Endothelial cell (in vitro differentiated cells): ENCODE measurements at regions not wholly inside any gene's neighbourhood (a gene's known extent, or its start where the extent isn't known, plus 50 kb on each side); places are given as distances from the start of the nearest gene placed in this dataset.
"Not testable (repeated sequence)": the region's sequence is repeated elsewhere in the genome, so short reads cannot be mapped to it uniquely, and the experiment has no call there.

Source experiments
- DNase-seq: peaks from one replicate; pipeline ENCODE4 v3.0.0; 2021; ENCODE audit warnings: low spot score
- H3K27ac Mint-ChIP-seq: one replicate; pipeline ENCODE4 v1.8.0; 2021; ENCODE audit warnings: mixed read lengths, inconsistent platforms; ENCODE audit not compliant: unreplicated experiment
- H3K27me3 Mint-ChIP-seq: one replicate; pipeline ENCODE4 v1.8.0; 2021; ENCODE audit warnings: mild to moderate bottlenecking, moderate library complexity, mixed read lengths, inconsistent platforms; ENCODE audit not compliant: unreplicated experiment
- H3K36me3 Mint-ChIP-seq: one replicate; pipeline ENCODE4 v1.8.0; 2021; ENCODE audit warnings: mild to moderate bottlenecking, low read depth, mixed read lengths, inconsistent platforms; ENCODE audit not compliant: unreplicated experiment
- H3K4me1 Mint-ChIP-seq: one replicate; pipeline ENCODE4 v1.8.0; 2021; ENCODE audit warnings: mild to moderate bottlenecking, mixed read lengths, inconsistent platforms; ENCODE audit not compliant: unreplicated experiment
- H3K4me3 Mint-ChIP-seq: one replicate; pipeline ENCODE4 v1.8.0; 2021; ENCODE audit warnings: mild to moderate bottlenecking, mixed read lengths, inconsistent platforms; ENCODE audit not compliant: unreplicated experiment
- H3K9me3 Mint-ChIP-seq: one replicate; pipeline ENCODE4 v1.8.0; 2021; ENCODE audit warnings: mixed read lengths, inconsistent platforms; ENCODE audit not compliant: unreplicated experiment
- CTCF ChIP-seq: fragments of 200-600 bp; sonication (generic); IDR thresholded peaks from one replicate; pipeline ENCODE4 v1.5.0; 2021; ENCODE audit warnings: antibody characterized with exemption; ENCODE audit not compliant: unreplicated experiment

DNA sequence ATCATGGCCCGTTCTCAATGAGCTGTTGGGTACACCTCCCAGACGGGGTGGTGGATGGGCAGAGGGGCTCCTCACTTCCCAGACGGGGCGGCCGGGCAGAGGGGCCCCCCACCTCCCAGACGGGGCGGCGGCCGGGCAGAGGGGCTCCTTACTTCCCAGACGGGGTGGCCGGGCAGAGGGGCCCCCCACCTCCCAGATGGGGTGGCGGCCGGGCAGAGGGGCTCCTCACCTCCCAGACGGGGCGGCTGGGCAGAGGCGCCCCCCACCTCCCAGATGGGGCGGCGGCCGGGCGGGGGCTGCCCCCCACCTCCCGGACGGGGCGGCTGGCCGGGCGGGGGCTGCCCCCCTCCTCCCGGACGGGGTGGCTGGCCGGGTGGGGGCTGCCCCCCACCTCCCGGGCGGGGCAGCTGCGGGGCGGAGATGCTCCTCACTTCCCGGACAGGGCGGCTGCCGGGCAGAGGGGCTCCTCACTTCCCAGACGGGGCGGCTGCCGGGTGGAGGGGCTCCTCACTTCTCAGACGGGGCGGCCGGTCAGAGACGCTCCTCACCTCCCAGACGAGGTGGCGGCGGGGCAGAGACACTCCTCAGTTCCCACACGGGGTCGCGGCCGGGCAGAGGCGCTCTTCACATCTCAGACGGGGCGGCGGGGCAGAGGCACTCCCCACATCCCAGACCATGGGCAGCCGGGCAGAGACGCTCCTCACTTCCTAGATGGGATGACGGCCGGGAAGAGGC lies 63.3 kb upstream of the TEX264 start:
- not testable (repeated sequence) for H3K4me3 Mint-ChIP-seq, H3K4me1 Mint-ChIP-seq, H3K27me3 Mint-ChIP-seq, H3K9me3 Mint-ChIP-seq, DNase-seq, H3K27ac Mint-ChIP-seq
- peaks cover 25% of the 10 kb centered on the region for H3K36me3 Mint-ChIP-seq

- Mint-ChIP-seq H3K4me1 (peaks cover 4% of the 10 kb centered on the region), H3K9me3 (no peaks in the 10 kb centered on the region), H3K27me3 (no peaks in the 10 kb centered on the region), H3K36me3 (peaks cover 23% of the 10 kb centered on the region), H3K27ac (no peak overlapping the region), H3K4me3 (no peak overlapping the region)
- no peak for DNase-seq
- TF ChIP-seq CTCF = no peak
These were observed 60.3 kb upstream of the TEX264 start for GRCh38 chr3:51610708-51611107.

DNA sequence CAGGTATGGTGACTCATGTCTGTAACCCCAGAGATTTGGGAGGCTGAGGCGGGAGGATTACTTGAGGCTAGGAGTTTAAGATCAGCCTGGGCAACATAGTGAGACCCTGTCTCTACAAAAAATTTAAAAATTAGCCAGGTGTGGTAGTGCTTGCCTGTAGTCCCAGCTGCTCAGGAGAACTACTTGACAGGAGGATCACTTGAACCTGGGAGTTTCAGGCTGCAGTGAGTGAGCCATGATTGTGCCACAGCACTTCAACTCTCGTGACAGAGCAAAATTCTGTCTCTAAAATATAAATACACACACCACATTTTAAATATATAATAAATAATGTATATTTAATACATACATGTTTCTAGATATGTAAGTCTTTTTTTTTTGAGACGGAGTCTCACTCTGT lies 53.5 kb upstream of the TEX264 start:
- TF ChIP-seq CTCF = no peak
- no peak for DNase-seq
- Mint-ChIP-seq H3K36me3 (no peaks in the 10 kb centered on the region), H3K4me1 (no peaks in the 10 kb centered on the region), H3K27ac (no peak overlapping the region), H3K27me3 (peaks cover 3% of the 10 kb centered on the region), H3K9me3 (no peaks in the 10 kb centered on the region), H3K4me3 (no peak overlapping the region)

DNA sequence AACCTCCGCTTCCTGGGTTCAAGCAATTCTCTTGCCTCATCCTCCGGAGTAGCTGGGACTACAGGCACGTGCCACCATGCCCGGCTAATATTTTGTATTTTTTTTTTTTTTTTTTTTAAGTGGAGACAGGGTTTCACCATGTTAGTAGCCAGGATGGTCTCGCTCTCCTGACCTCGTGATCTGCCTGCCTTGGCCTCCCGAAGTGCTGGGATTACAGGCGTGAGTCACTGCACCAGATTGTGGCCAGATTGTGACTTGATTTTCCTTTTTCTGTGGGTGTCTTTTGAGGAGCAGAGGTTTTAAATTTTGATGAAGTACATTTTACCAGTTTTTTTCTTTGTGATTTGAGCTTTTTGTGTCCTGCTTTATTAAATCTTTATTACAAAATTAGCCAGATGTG lies 53.0 kb upstream of the TEX264 start:
- not testable (repeated sequence) for H3K9me3 Mint-ChIP-seq, H3K36me3 Mint-ChIP-seq, H3K27me3 Mint-ChIP-seq, H3K4me3 Mint-ChIP-seq, H3K27ac Mint-ChIP-seq, DNase-seq, H3K4me1 Mint-ChIP-seq

- H3K4me1 Mint-ChIP-seq = no peaks in the 10 kb centered on the region
- no peak overlapping the region for H3K27ac Mint-ChIP-seq
- H3K36me3 Mint-ChIP-seq = no peaks in the 10 kb centered on the region
- H3K4me3 Mint-ChIP-seq = no peak overlapping the region
- no peaks in the 10 kb centered on the region for H3K9me3 Mint-ChIP-seq
- peaks cover 3% of the 10 kb centered on the region for H3K27me3 Mint-ChIP-seq
- TF ChIP-seq CTCF = no peak
- no peak for DNase-seq
These were observed 52.6 kb upstream of the TEX264 start for GRCh38 chr3:51618496-51618895.

DNA sequence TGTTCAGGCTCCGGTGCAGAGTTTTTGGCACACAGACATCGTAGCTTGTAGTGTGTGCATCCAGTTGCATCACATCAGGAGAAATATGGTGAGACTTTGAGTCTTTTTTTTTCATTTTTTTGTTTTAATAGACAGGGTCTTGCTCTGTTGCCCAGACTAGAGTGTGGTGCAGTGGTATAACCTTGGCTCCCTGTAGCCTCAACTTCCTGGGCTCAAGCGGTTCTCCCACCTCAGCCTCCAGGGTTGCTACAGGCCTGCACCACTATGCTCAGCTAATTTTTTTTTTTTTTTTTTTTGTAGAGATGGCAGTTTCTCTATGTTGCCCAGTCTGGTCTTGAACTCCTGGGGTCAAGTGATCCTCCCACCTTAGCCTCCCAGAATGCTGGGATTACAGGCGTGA lies 51.1 kb upstream of the TEX264 start:
- no peak for DNase-seq
- TF ChIP-seq CTCF = no peak
- H3K27ac Mint-ChIP-seq = no peak overlapping the region
- H3K36me3 Mint-ChIP-seq = no peaks in the 10 kb centered on the region
- no peaks in the 10 kb centered on the region for H3K9me3 Mint-ChIP-seq
- H3K4me3 Mint-ChIP-seq = no peak overlapping the region
- H3K4me1 Mint-ChIP-seq = no peaks in the 10 kb centered on the region
- peaks cover 3% of the 10 kb centered on the region for H3K27me3 Mint-ChIP-seq
